ENCODE measurements at regions not wholly inside any gene's neighbourhood (a gene's known extent, or its start where the extent isn't known, plus 50 kb on each side); places are given as distances from the start of the nearest gene placed in this dataset.
"Not testable (repeated sequence)": the region's sequence is repeated elsewhere in the genome, so short reads cannot be mapped to it uniquely, and the experiment has no call there.

DNA sequence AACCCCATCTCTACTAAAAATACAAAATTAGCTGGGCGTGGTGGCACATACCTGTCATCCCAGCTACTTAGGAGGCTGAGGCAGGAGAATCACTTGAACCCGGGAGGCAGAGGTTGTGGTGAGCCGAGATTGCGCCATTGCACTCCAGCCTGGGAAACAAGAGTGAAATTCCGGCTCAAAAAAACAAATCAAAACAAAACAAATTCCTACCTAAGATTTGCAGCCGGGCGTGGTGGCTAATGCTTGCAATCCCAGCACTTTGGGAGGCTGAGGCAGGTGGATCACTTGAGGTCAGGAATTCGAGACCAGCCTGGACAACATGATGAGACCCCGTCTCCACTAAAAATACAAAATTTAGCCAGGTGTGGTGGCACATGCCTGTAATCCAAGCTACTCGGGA is 89.6 kb upstream of the SHOX start:
- H2AK5ac ChIP-seq (ENCODE audit: low read depth, low read length); H3K79me1 ChIP-seq (ENCODE audit: low read depth, low read length); H4K8ac ChIP-seq (ENCODE audit: extremely low read depth, insufficient read depth, low read length); H3K27me3 ChIP-seq (replicated peaks in 1 of 4; ENCODE audit: control insufficient read depth in 3 of 4, extremely low read depth in 1 of 4, insufficient read depth in 3 of 4, low read length in 3 of 4); FAIRE-seq; POLR2A ChIA-PET (ENCODE audit: partially characterized antibody); H2BK5ac ChIP-seq (ENCODE audit: low read depth, low read length); H3K4me3 ChIP-seq (ENCODE audit: extremely low read depth in 1 of 4, insufficient read depth in 2 of 4, low read depth in 3 of 4, low read length in 4 of 4); H3K14ac ChIP-seq (ENCODE audit: insufficient read length); H3K9ac ChIP-seq (replicated peaks in 1 of 4; ENCODE audit: extremely low read depth in 1 of 4, low read depth in 3 of 4, low read length in 3 of 4); H2BK120ac ChIP-seq (replicated peaks; ENCODE audit: low read depth, low read length); H3K79me2 ChIP-seq (ENCODE audit: control insufficient read depth in 1 of 2, insufficient read depth in 2 of 2, low read length in 2 of 2); H4K91ac ChIP-seq (replicated peaks; ENCODE audit: insufficient read length, low read length); H2BK15ac ChIP-seq (ENCODE audit: low read length); H3K9me3 ChIP-seq (ENCODE audit: insufficient read depth in 2 of 2, low read depth in 1 of 2, low read length in 1 of 2); H3K27ac ChIP-seq (ENCODE audit: low read depth, low read length); H2BK20ac ChIP-seq (ENCODE audit: low read length); H3K23me2 ChIP-seq (ENCODE audit: low read depth, low read length); H2BK12ac ChIP-seq (ENCODE audit: low read depth, low read length); H3K4me1 ChIP-seq (replicated peaks in 1 of 4; ENCODE audit: control insufficient read depth in 3 of 4, insufficient read depth in 4 of 4, low read length in 3 of 4); H3K23ac ChIP-seq (ENCODE audit: insufficient read length); H2AFZ ChIP-seq (ENCODE audit: low read length); H3K56ac ChIP-seq (replicated peaks; ENCODE audit: insufficient read length, low read depth, low read length); H3K36me3 ChIP-seq (ENCODE audit: control insufficient read depth in 2 of 4, insufficient read depth in 4 of 4, low read length in 3 of 4); H3K4ac ChIP-seq (replicated peaks; ENCODE audit: insufficient read length, low read depth, low read length); DNase-seq (ENCODE audit: low read depth in 1 of 2, low spot score in 2 of 2); H3K4me2 ChIP-seq (ENCODE audit: insufficient read depth in 1 of 2, low read depth in 2 of 2, low read length in 2 of 2); H3K18ac ChIP-seq (ENCODE audit: extremely low read depth, low read length); H4K5ac ChIP-seq (ENCODE audit: insufficient read length, low read depth, low read length); H4K20me1 ChIP-seq (replicated peaks in 1 of 2; ENCODE audit: control insufficient read depth in 1 of 2, insufficient read depth in 2 of 2, low read length in 2 of 2); CTCF ChIA-PET (ENCODE audit: partially characterized antibody): not testable (repeated sequence)
- WGBS, 2 experiments (ENCODE audit: extremely low coverage in 1 of 2, insufficient coverage in 1 of 2, insufficient read length in 1 of 2, insufficient replicate concordance in 2 of 2, low coverage in 1 of 2, low lambda C conversion rate in 2 of 2, missing lambda C conversion rate in 1 of 2): 88% methylated on average over 10 of the region's 10 CpGs; no CpG with 5 or more reads in 1 of the 2 experiments
